Heart left ventricle (tissue), 16 donors: ENCODE measurements at regions not wholly inside any gene's neighbourhood (a gene's known extent, or its start where the extent isn't known, plus 50 kb on each side); places are given as distances from the start of the nearest gene placed in this dataset.

Source experiments
- ATAC-seq, 4 donors: fragments of 200-7000 bp; cut with Tn5 transposase; one replicate each; pipeline ENCODE4 v1.9.1; 2020 to 2022; ENCODE audit warnings: moderate library complexity in 4 of 4, mild to moderate bottlenecking in 3 of 4, moderate number of reproducible peaks in 1 of 4
- DNase-seq, 5 donors: peaks; one replicate each; pipeline ENCODE4 v3.0.0-alpha.2; 2020
- H3K27ac ChIP-seq, 12 donors: fragments of 200-600 bp; sonication (generic) in 4 of 12; one replicate each; pipeline versions ENCODE4 v1.5.0 to v1.8.0; 2016 to 2022; ENCODE audit warnings: mild to moderate bottlenecking in 2 of 12
- H3K27me3 ChIP-seq, 9 donors: fragments of 200-600 bp; sonication (generic) in 2 of 9; one replicate each; pipeline versions ENCODE4 v1.5.1 to v1.8.0; 2016 to 2022; ENCODE audit warnings: mild to moderate bottlenecking in 3 of 9
- H3K36me3 ChIP-seq, 9 donors: fragments of 200-600 bp; sonication (generic) in 2 of 9; one replicate each; pipeline versions ENCODE4 v1.5.0 to v1.8.0; 2018 to 2022; ENCODE audit warnings: mild to moderate bottlenecking in 2 of 9
- H3K4me1 ChIP-seq, 12 donors: fragments of 200-600 bp; sonication (generic) in 4 of 12; one replicate each; pipeline versions ENCODE4 v1.5.0 to v1.8.0; 2016 to 2022; ENCODE audit warnings: mild to moderate bottlenecking in 3 of 12
- H3K4me3 ChIP-seq, 12 donors: fragments of 200-600 bp; sonication (generic) in 4 of 12; one replicate each; pipeline versions ENCODE4 v1.5.0 to v1.8.0; 2017 to 2022; ENCODE audit warnings: mild to moderate bottlenecking in 9 of 12, moderate library complexity in 4 of 12
- H3K9me3 ChIP-seq, 12 donors: fragments of 200-600 bp; sonication (generic) in 4 of 12; one replicate each; pipeline versions ENCODE4 v1.5.0 to v1.8.0; 2016 to 2022; ENCODE audit warnings: mild to moderate bottlenecking in 1 of 12
- CTCF ChIP-seq, 12 donors: fragments of 200-600 bp; sonication (generic) in 4 of 12; IDR thresholded peaks; one replicate each; pipeline versions ENCODE4 v1.5.0 to v1.8.0; 2018 to 2022; ENCODE audit warnings: antibody characterized with exemption in 12 of 12, mild to moderate bottlenecking in 5 of 12
- POLR2A ChIP-seq, 2 donors: fragments of 450-650 bp; IDR thresholded peaks; one replicate each; pipeline ENCODE4 v1.6.1; 2017; ENCODE audit warnings: antibody characterized with exemption in 2 of 2, mild to moderate bottlenecking in 2 of 2, moderate library complexity in 2 of 2
- WGBS, 4 donors: extraction: QIAGEN DNeasy Blood & Tissue Kit in 2 of 4; methylation state at CpG; one replicate each; pipeline versions ENCODE4 v1.1.5 to v1.1.7; 2013 to 2018; 5-methylcytosine and 5-hydroxymethylcytosine counted together
- intact Hi-C, 10 donors: fragments of 100-400 bp; cut with DNase I; formaldehyde crosslinking; loops; one replicate each; pipeline versions ENCODE4 v1.11.1 to v1.14.2; 2022
- donor health status: ischemic (EF 13 %, LVEDD 7.1; RV severe dilation, severe dysfunction).
- donor health status: healthy with polysubstance abuse.
- donor health status: DM: no; HTN: yes; CAD: no.
- donor health status: DM: no; HTN: no; CAD: no.
- donor health status: ischemic (EF 25% LVEDD 6.9; RV normal size, moderate dysfunction).
- donor health status: ischemic (EF 25% LVEDD 5.7; RV mildly dilated, moderate dysfunction).
- donor health status: healthy.
- donor health status: DM: yes; HTN: yes; CAD: no.
- donor health status: ischemic (EF 35%, LVEDD 5.7; RV mildly dilated, moderate dysfunction).
- donor health status: nonischemic (EF 11% LVEDD 7.7; RV severe dilation, severe dysfunction).
- donor health status: DM: yes; HTN: yes; CAD: no.
- donor health status: PGD.
- donor health status: ischemic (EF 29% LVEDD 5.4; RV normal size, mild dysfunction).
- donor health status: nonischemic (EF 23%, LVEDD 6.1; RV moderate dilation, normal function).

GRCh38 chr6:81562169-81562568 lies 190.3 kb downstream of the TENT5A start:
- TF ChIP-seq CTCF (IDR thresholded peaks at IDR 0.05) (no peak), POLR2A (IDR thresholded peaks at IDR 0.05) (no peak)
- peak overlapping the region in 4 of 12 donors; percentile 8 to 42 (median 22) for H3K4me3 ChIP-seq
- H3K36me3 ChIP-seq: no peaks in the 10 kb centered on the region
- H3K27ac ChIP-seq: peak overlapping the region in 6 of 12 donors; percentile 9 to 63 (median 48)
- DNase-seq (no peak), ATAC-seq (peak in 2 of 4 donors; percentile 70 to 89)
- intact Hi-C loops: no loop called here
- H3K27me3 ChIP-seq: no peaks in the 10 kb centered on the region
- peaks cover 0 to 2% (median 0%) of the 10 kb centered on the region in 12 donors for H3K9me3 ChIP-seq
- peaks cover 0 to 19% (median 0%) of the 10 kb centered on the region in 12 donors for H3K4me1 ChIP-seq
- WGBS, 4 donors: 17 to 26% (median 22%) methylated on average over 2 of the region's 2 CpGs

DNA sequence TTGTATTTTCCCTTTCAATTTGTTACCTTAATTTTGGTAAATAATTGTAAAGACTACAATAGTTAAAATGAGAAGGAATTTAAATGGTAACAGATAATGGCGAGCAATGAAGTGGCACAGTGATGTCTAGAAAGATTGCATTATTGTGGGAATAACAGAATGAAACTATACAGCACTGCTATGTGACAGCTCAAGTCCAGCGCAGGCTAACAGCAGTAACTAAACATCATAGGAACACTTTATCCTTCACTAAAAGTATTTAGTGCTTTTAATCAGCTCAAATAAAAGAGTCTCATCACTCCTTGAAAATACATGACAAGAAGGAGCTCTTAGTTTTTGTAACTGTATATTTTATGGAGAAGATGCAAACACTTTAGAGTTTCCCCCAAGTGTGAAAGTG lies 190.8 kb downstream of the TENT5A start:
- ATAC-seq (peak in 1 of 4 donors; percentile 45), DNase-seq (no peak)
- Histone ChIP-seq H3K9me3 (peaks cover 0 to 2% (median 0%) of the 10 kb centered on the region in 12 donors), H3K4me3 (peak overlapping the region in 6 of 12 donors; percentile 4 to 42 (median 15)), H3K27me3 (no peaks in the 10 kb centered on the region), H3K4me1 (peaks cover 0 to 19% (median 0%) of the 10 kb centered on the region in 12 donors), H3K36me3 (no peaks in the 10 kb centered on the region), H3K27ac (peak overlapping the region in 6 of 12 donors; percentile 9 to 63 (median 48))
- intact Hi-C loops: no loop called here
- no peak for TF ChIP-seq POLR2A (IDR thresholded peaks at IDR 0.05)
- no peak for TF ChIP-seq CTCF (IDR thresholded peaks at IDR 0.05)
- 32 to 57% (median 49%) methylated on average over 2 of the region's 2 CpGs for WGBS, 4 donors

DNA sequence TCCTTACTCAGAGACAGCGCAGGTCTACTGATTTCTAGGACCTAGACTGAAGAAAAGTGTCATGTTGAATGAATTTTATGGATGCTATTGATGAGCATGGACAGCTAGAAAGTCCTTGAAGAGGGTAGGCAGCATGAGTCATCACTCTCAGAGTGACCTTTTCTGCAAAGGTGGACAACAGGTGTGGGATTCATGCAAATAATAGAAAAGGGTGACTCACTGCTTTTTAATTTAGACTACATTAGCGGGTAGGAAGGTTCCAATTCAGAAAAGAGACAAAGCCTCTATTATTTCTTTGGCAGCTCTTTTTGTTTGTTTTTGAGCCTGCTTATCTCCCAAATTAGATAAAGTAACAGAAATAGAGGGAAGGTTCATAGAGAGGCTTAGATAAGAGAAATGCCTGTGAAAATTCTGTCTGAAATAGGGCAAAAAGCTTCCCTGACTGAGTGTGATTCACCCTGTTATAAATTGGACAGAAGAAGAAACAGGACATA lies 191.4 kb downstream of the TENT5A start:
- Histone ChIP-seq H3K27me3 (no peaks in the 10 kb centered on the region), H3K4me3 (peak overlapping the region in 3 of 12 donors; percentile 4 to 29 (median 8)), H3K4me1 (peaks cover 0 to 22% (median 0%) of the 10 kb centered on the region in 12 donors), H3K36me3 (no peaks in the 10 kb centered on the region), H3K9me3 (peaks cover 0 to 2% (median 0%) of the 10 kb centered on the region in 12 donors), H3K27ac (peak overlapping the region in 4 of 12 donors; percentile 19 to 63 (median 48))
- 54 to 73% (median 68%) methylated on average over 2 of the region's 2 CpGs for WGBS, 4 donors
- TF ChIP-seq CTCF (IDR thresholded peaks at IDR 0.05) (no peak), POLR2A (IDR thresholded peaks at IDR 0.05) (no peak)
- intact Hi-C loops: no loop called here
- DNase-seq: no peak
- ATAC-seq: peak in 1 of 4 donors; percentile 41

DNA sequence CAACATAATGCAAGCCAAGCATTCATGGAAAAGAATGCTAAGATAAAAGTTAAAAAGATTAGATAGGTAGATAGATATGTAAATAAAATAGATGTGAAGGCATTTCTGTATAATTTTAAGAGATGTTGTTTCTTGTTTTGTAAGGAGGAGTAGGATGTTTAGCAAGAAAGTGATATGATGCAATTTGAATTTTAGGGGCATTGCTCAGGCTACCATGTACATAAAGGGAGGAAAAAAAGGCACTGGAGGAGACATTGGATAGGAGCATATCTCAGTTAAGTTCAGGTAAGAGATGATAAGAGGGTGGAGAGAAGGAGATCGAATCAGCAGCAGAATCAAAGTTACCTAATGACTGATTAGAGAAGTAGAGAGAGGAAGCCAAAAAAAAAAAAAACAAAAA lies 194.7 kb downstream of the TENT5A start:
- ATAC-seq (no peak), DNase-seq (no peak)
- no peaks in the 10 kb centered on the region for H3K36me3 ChIP-seq
- peaks cover 0 to 22% (median 0%) of the 10 kb centered on the region in 12 donors for H3K4me1 ChIP-seq
- H3K4me3 ChIP-seq: no peak overlapping the region
- intact Hi-C loops: no loop called here
- peaks cover 0 to 2% (median 0%) of the 10 kb centered on the region in 12 donors for H3K9me3 ChIP-seq
- H3K27ac ChIP-seq: no peak overlapping the region
- TF ChIP-seq CTCF (IDR thresholded peaks at IDR 0.05) (no peak), POLR2A (IDR thresholded peaks at IDR 0.05) (no peak)
- WGBS, 4 donors: 81 to 91% (median 87%) methylated on average over 1 of the region's 1 CpG
- no peaks in the 10 kb centered on the region for H3K27me3 ChIP-seq
